T-cell (primary cell): ENCODE measurements at regions not wholly inside any gene's neighbourhood (a gene's known extent, or its start where the extent isn't known, plus 50 kb on each side); places are given as distances from the start of the nearest gene placed in this dataset.

Experiments
- ATAC-seq, 4 experiments: fragments of 200-7000 bp in 3 of 4; fragments of 150-1000 bp in 1 of 4; cut with Tn5 transposase; replicated peaks in 1 of 4; 1 replicate in 3 of 4; 2 replicates in 1 of 4; pipeline ENCODE4 v1.10.0; 2021; ENCODE audit warnings: moderate library complexity in 3 of 4, mild to moderate bottlenecking in 2 of 4, moderate number of reproducible peaks in 1 of 4
- CTCF ChIA-PET, 2 donors: fragments of 300-600 bp; sonication (Branson Sonifier 250); formaldehyde crosslinking; loops; one replicate each; lab custom pipeline; 2022; ENCODE audit warnings: antibody characterized with exemption in 2 of 2; lab: Charles Lee
- POLR2A ChIA-PET, 2 donors: fragments of 300-600 bp; sonication (Branson Sonifier 250); formaldehyde crosslinking; loops; one replicate each; lab custom pipeline; 2022; ENCODE audit warnings: antibody characterized with exemption in 2 of 2; lab: Charles Lee
- DNase-seq, 35 experiments: peaks; one replicate each; pipeline versions ENCODE4 v3.0.0 to v3.0.0-alpha.2; 2013 to 2023
- H3K27ac ChIP-seq: one replicate; pipeline ENCODE4 v1.5.1; 2013; ENCODE audit warnings: low read length
- H3K27me3 ChIP-seq, 2 experiments: replicated peaks in 1 of 2; 1 replicate in 1 of 2; 2 replicates in 1 of 2; pipeline versions ENCODE4 v1.6.1 to v1.7.0; 2013; ENCODE audit warnings: low read length in 1 of 2, mixed read lengths in 1 of 2; ENCODE audit not compliant: control insufficient read depth in 2 of 2, insufficient read depth in 2 of 2; ENCODE audit errors: extremely low read depth in 1 of 2
- H3K36me3 ChIP-seq, 2 donors: 1 replicate in 1 of 2; 2 replicates in 1 of 2; pipeline versions ENCODE4 v1.6.1 to v1.7.0; 2013; ENCODE audit warnings: low read length in 1 of 2; ENCODE audit not compliant: control insufficient read depth in 2 of 2, insufficient read depth in 1 of 2; ENCODE audit errors: extremely low read depth in 1 of 2
- H3K4me1 ChIP-seq, 2 experiments: 1 replicate in 1 of 2; 2 replicates in 1 of 2; pipeline versions ENCODE4 v1.6.1 to v1.7.0; 2013; ENCODE audit warnings: low read length in 2 of 2, mixed read lengths in 1 of 2; ENCODE audit not compliant: insufficient read depth in 2 of 2, control insufficient read depth in 1 of 2; ENCODE audit errors: extremely low read depth in 1 of 2
- H3K4me3 ChIP-seq, 2 donors: 1 replicate in 1 of 2; 2 replicates in 1 of 2; pipeline versions ENCODE4 v1.5.1 to v1.7.0; 2013; ENCODE audit warnings: mild to moderate bottlenecking in 2 of 2, low read length in 1 of 2, moderate library complexity in 1 of 2; ENCODE audit not compliant: control insufficient read depth in 1 of 2; ENCODE audit errors: extremely low read depth in 1 of 2
- H3K9me3 ChIP-seq: 2 replicates; pipeline ENCODE4 v1.7.0; 2013
- H3K27ac Mint-ChIP-seq, 2 donors: one replicate each; pipeline ENCODE4 v1.8.0; 2020 to 2021; ENCODE audit warnings: mild to moderate bottlenecking in 2 of 2, mixed read lengths in 2 of 2
- H3K27me3 Mint-ChIP-seq, 2 donors: one replicate each; pipeline ENCODE4 v1.8.0; 2021 to 2022; ENCODE audit warnings: mixed read lengths in 2 of 2
- H3K36me3 Mint-ChIP-seq: one replicate; pipeline ENCODE4 v1.8.0; 2021; ENCODE audit warnings: mixed read lengths
- H3K4me1 Mint-ChIP-seq, 3 donors: one replicate each; pipeline ENCODE4 v1.8.0; 2020 to 2022; ENCODE audit warnings: mixed read lengths in 3 of 3, mild to moderate bottlenecking in 1 of 3
- H3K4me3 Mint-ChIP-seq, 3 donors: one replicate each; pipeline ENCODE4 v1.8.0; 2020 to 2022; ENCODE audit warnings: mild to moderate bottlenecking in 3 of 3, mixed read lengths in 3 of 3, moderate library complexity in 3 of 3
- H3K9me3 Mint-ChIP-seq, 3 donors: one replicate each; pipeline ENCODE4 v1.8.0; 2020 to 2022; ENCODE audit warnings: mixed read lengths in 3 of 3
- WGBS: methylation state at CpG from one replicate; pipeline ENCODE4 v1.1.5; 2013; ENCODE audit warnings: missing lambda C conversion rate; ENCODE audit not compliant: insufficient coverage; 5-methylcytosine and 5-hydroxymethylcytosine counted together

- Mint-ChIP-seq H3K27ac (no peak overlapping the region), H3K4me1 (no peaks in the 10 kb centered on the region), H3K36me3 (no peaks in the 10 kb centered on the region), H3K9me3 (no peaks in the 10 kb centered on the region), H3K4me3 (no peak overlapping the region), H3K27me3 (peaks cover 0 to 2% of the 10 kb centered on the region in 2 donors)
- ATAC-seq (no peak), DNase-seq (no peak)
- Histone ChIP-seq H3K9me3 (no peaks in the 10 kb centered on the region), H3K36me3 (no peaks in the 10 kb centered on the region), H3K27me3 (no peaks in the 10 kb centered on the region), H3K27ac (no peak overlapping the region), H3K4me1 (no peaks in the 10 kb centered on the region), H3K4me3 (no peak overlapping the region)
- ChIA-PET POLR2A (no interaction called here), CTCF (no interaction called here)
- WGBS: 78% methylated on average over 1 of the region's 6 CpGs
Measured at GRCh38 chr4:11342401-11342800, 86.3 kb downstream of the HS3ST1 start.

GRCh38 chr4:11341337-11342043 lies 87.2 kb downstream of the HS3ST1 start:
- Mint-ChIP-seq H3K9me3 (no peaks in the 10 kb centered on the region), H3K4me3 (no peak overlapping the region), H3K36me3 (no peaks in the 10 kb centered on the region), H3K27me3 (peaks cover 0 to 2% of the 10 kb centered on the region in 2 donors), H3K4me1 (peaks cover 0 to 6% (median 0%) of the 10 kb centered on the region in 3 donors), H3K27ac (no peak overlapping the region)
- CTCF ChIA-PET: no interaction called here
- DNase-seq (no peak), ATAC-seq (no peak)
- POLR2A ChIA-PET: interaction anchor here in 1 of 2 donors (0.7 kb wide), 1 partner anchor 568 kb away, joined by 4 read pairs; no protein-coding TSS in a partner anchor
- H3K4me1 ChIP-seq: no peaks in the 10 kb centered on the region
- H3K9me3 ChIP-seq: no peaks in the 10 kb centered on the region
- no CpG with 5 or more reads among the region's 6 CpGs for WGBS
- no peaks in the 10 kb centered on the region for H3K27me3 ChIP-seq
- H3K27ac ChIP-seq: no peak overlapping the region
- no peak overlapping the region for H3K4me3 ChIP-seq
- H3K36me3 ChIP-seq: no peaks in the 10 kb centered on the region

GRCh38 chr4:11338956-11339782 lies 89.5 kb downstream of the HS3ST1 start:
- ATAC-seq: no peak
- ChIA-PET POLR2A (no interaction called here), CTCF (no interaction called here)
- H3K9me3 Mint-ChIP-seq: no peaks in the 10 kb centered on the region
- H3K4me3 Mint-ChIP-seq: no peak overlapping the region
- no peaks in the 10 kb centered on the region for H3K27me3 ChIP-seq
- WGBS: 60% methylated on average over 1 of the region's 5 CpGs
- no peaks in the 10 kb centered on the region for H3K36me3 Mint-ChIP-seq
- DNase-seq: no peak
- H3K9me3 ChIP-seq: no peaks in the 10 kb centered on the region
- no peaks in the 10 kb centered on the region for H3K27me3 Mint-ChIP-seq
- H3K4me3 ChIP-seq: no peak overlapping the region
- H3K27ac ChIP-seq: no peak overlapping the region
- no peaks in the 10 kb centered on the region for H3K36me3 ChIP-seq
- H3K4me1 Mint-ChIP-seq: peaks cover 0 to 6% (median 0%) of the 10 kb centered on the region in 3 donors
- H3K27ac Mint-ChIP-seq: no peak overlapping the region
- no peaks in the 10 kb centered on the region for H3K4me1 ChIP-seq

DNA sequence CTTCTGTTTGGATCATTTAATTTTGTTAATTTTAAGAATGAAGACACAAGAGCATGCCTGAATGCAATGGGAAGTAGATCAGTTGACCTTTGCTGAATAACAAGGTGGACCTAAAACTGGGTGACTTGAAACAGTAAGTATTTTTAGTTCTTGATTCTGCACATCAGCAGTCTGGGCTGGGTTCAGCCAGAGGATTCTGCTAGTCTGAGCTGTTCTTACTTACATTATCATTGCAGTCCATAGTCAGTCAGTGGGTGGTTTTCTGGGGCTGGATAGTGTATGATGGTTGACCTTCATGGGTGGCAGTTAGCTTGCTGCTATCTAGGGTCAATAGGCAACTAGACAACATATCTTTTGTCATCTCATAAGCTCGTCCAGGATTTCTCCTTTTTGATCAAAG lies 91.4 kb downstream of the HS3ST1 start:
- Mint-ChIP-seq H3K4me1 (peaks cover 0 to 6% (median 0%) of the 10 kb centered on the region in 3 donors), H3K4me3 (no peak overlapping the region), H3K36me3 (no peaks in the 10 kb centered on the region), H3K9me3 (no peaks in the 10 kb centered on the region), H3K27me3 (peaks cover 0 to 4% of the 10 kb centered on the region in 2 donors), H3K27ac (no peak overlapping the region)
- POLR2A ChIA-PET: no interaction called here
- Histone ChIP-seq H3K27ac (no peak overlapping the region), H3K9me3 (no peaks in the 10 kb centered on the region), H3K4me1 (no peaks in the 10 kb centered on the region), H3K27me3 (no peaks in the 10 kb centered on the region), H3K36me3 (no peaks in the 10 kb centered on the region), H3K4me3 (no peak overlapping the region)
- CTCF ChIA-PET: no interaction called here
- DNase-seq (no peak), ATAC-seq (no peak)
- WGBS: no CpG with 5 or more reads among the region's 1 CpG

DNA sequence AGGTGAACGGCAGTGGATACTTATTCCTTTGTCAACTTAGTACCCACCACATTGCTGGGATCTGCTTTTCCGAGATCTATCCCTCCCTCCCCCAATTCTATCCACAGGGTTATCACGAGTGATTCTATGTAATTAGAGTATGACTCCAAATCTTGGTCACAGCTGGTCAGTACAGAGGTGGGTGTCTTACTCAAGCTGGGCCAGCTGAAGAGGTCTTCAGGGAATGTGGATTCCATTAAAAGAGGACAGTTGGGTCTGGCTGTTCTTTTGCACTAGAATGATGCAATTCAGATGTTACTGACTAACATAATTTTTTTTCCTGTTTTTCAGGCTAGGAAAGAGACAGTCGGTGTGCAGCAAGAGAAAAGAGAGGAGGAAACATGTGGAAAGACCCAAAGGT lies 92.3 kb downstream of the HS3ST1 start:
- ChIA-PET POLR2A (no interaction called here), CTCF (no interaction called here)
- Mint-ChIP-seq H3K4me1 (peaks cover 0 to 6% (median 0%) of the 10 kb centered on the region in 3 donors), H3K4me3 (no peak overlapping the region), H3K27ac (no peak overlapping the region), H3K27me3 (peaks cover 0 to 4% of the 10 kb centered on the region in 2 donors), H3K9me3 (no peaks in the 10 kb centered on the region), H3K36me3 (no peaks in the 10 kb centered on the region)
- DNase-seq (no peak), ATAC-seq (no peak)
- no peaks in the 10 kb centered on the region for H3K36me3 ChIP-seq
- H3K4me3 ChIP-seq: no peak overlapping the region
- H3K27me3 ChIP-seq: no peaks in the 10 kb centered on the region
- no peaks in the 10 kb centered on the region for H3K4me1 ChIP-seq
- H3K27ac ChIP-seq: no peak overlapping the region
- no CpG with 5 or more reads among the region's 4 CpGs for WGBS
- H3K9me3 ChIP-seq: no peaks in the 10 kb centered on the region

- H3K9me3 ChIP-seq: no peaks in the 10 kb centered on the region
- ChIA-PET CTCF (no interaction called here), POLR2A (no interaction called here)
- no peaks in the 10 kb centered on the region for H3K9me3 Mint-ChIP-seq
- no peaks in the 10 kb centered on the region for H3K4me1 ChIP-seq
- no peak overlapping the region for H3K27ac Mint-ChIP-seq
- peaks cover 0 to 6% (median 0%) of the 10 kb centered on the region in 3 donors for H3K4me1 Mint-ChIP-seq
- no peaks in the 10 kb centered on the region for H3K36me3 ChIP-seq
- no peaks in the 10 kb centered on the region for H3K36me3 Mint-ChIP-seq
- no peaks in the 10 kb centered on the region for H3K27me3 ChIP-seq
- WGBS: no CpG with 5 or more reads among the region's 4 CpGs
- no peak overlapping the region for H3K4me3 Mint-ChIP-seq
- H3K27ac ChIP-seq: no peak overlapping the region
- H3K27me3 Mint-ChIP-seq: peaks cover 0 to 4% of the 10 kb centered on the region in 2 donors
- H3K4me3 ChIP-seq: no peak overlapping the region
- ATAC-seq: no peak
- no peak for DNase-seq
Measured at GRCh38 chr4:11334887-11335286, 93.8 kb downstream of the HS3ST1 start.
